ENCODE measurements at regions not wholly inside any gene's neighbourhood (a gene's known extent, or its start where the extent isn't known, plus 50 kb on each side); places are given as distances from the start of the nearest gene placed in this dataset.
"Not testable (repeated sequence)": the region's sequence is repeated elsewhere in the genome, so short reads cannot be mapped to it uniquely, and the experiment has no call there.

DNA sequence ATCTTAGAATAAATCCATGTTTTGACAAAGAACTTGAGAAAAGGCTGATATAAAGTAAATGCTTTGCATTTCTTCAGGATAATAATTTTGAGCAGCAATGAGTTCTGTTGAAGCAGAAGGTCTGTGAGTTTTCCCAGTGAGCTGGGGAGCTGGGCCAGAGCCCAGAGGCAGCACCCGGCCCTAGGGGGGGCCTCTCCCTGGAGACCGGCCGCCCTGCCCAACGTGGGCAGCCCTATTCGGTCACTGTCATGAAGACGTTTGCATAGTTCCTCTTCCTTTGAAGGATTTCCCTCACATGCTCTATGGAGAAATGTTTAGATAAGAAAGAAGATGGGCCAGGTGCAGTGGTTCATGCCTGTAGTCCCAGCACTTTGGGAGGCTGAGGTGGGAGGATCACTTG is 404.8 kb downstream of the THBS2 start:
- Histone ChIP-seq H3K4me3 (ENCODE audit: low read length) (no peak overlapping the region), H3K27ac (ENCODE audit: low read length) (no peak overlapping the region), H3K36me3 (ENCODE audit: control insufficient read depth, insufficient read depth, low read length) (no peaks in the 10 kb centered on the region), H3K27me3 (ENCODE audit: control insufficient read depth, insufficient read depth, low read length) (no peaks in the 10 kb centered on the region), H3K9me3 (ENCODE audit: control insufficient read depth, insufficient read depth, low read length) (peaks cover 8% of the 10 kb centered on the region), H3K4me1 (ENCODE audit: control insufficient read depth, insufficient read depth, low read length) (peaks cover 14% of the 10 kb centered on the region)
- ATAC-seq (no peak), DNase-seq (no peak)
- Mint-ChIP-seq H3K4me3 (peak overlapping the region; percentile 61), H3K27ac (peak overlapping the region; percentile 84 to 85), H3K9me3 (no peaks in the 10 kb centered on the region), H3K27me3 (ENCODE audit: low read depth in 2 of 2) (no peaks in the 10 kb centered on the region), H3K4me1 (peaks cover 26 to 32% of the 10 kb centered on the region in 2 donors), H3K36me3 (no peaks in the 10 kb centered on the region)
- intact Hi-C loops (cut with micrococcal nuclease): no loop called here
- TF ChIP-seq, protein P1, sequence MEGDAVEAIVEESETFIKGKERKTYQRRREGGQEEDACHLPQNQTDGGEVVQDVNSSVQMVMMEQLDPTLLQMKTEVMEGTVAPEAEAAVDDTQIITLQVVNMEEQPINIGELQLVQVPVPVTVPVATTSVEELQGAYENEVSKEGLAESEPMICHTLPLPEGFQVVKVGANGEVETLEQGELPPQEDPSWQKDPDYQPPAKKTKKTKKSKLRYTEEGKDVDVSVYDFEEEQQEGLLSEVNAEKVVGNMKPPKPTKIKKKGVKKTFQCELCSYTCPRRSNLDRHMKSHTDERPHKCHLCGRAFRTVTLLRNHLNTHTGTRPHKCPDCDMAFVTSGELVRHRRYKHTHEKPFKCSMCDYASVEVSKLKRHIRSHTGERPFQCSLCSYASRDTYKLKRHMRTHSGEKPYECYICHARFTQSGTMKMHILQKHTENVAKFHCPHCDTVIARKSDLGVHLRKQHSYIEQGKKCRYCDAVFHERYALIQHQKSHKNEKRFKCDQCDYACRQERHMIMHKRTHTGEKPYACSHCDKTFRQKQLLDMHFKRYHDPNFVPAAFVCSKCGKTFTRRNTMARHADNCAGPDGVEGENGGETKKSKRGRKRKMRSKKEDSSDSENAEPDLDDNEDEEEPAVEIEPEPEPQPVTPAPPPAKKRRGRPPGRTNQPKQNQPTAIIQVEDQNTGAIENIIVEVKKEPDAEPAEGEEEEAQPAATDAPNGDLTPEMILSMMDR (IDR thresholded peaks at IDR 0.05): no peak
- WGBS (ENCODE audit: insufficient coverage): 80% methylated on average over 6 of the region's 6 CpGs

- TF ChIP-seq, protein P1 (IDR thresholded peaks at IDR 0.05): no peak
- Histone ChIP-seq H3K4me1 (ENCODE audit: control insufficient read depth, insufficient read depth, low read length) (peaks cover 7% of the 10 kb centered on the region), H3K27me3 (ENCODE audit: control insufficient read depth, insufficient read depth, low read length) (no peaks in the 10 kb centered on the region), H3K4me3 (ENCODE audit: low read length) (no peak overlapping the region), H3K9me3 (ENCODE audit: control insufficient read depth, insufficient read depth, low read length) (peaks cover 10% of the 10 kb centered on the region), H3K36me3 (ENCODE audit: control insufficient read depth, insufficient read depth, low read length) (no peaks in the 10 kb centered on the region), H3K27ac (ENCODE audit: low read length) (no peak overlapping the region)
- no peak overlapping the region for H3K4me3 Mint-ChIP-seq
- intact Hi-C loops (cut with micrococcal nuclease): no loop called here
- H3K27ac Mint-ChIP-seq: no peak overlapping the region
- no peaks in the 10 kb centered on the region for H3K27me3 Mint-ChIP-seq (ENCODE audit: low read depth in 2 of 2)
- no peaks in the 10 kb centered on the region for H3K36me3 Mint-ChIP-seq
- no peaks in the 10 kb centered on the region for H3K9me3 Mint-ChIP-seq
- peaks cover 17 to 20% of the 10 kb centered on the region in 2 donors for H3K4me1 Mint-ChIP-seq
- ATAC-seq (peak in 1 of 3 donors; percentile 14), DNase-seq (no peak)
- 83% methylated on average over 20 of the region's 20 CpGs for WGBS (ENCODE audit: insufficient coverage)
These were observed 404.0 kb downstream of the SMOC2 start for GRCh38 chr6:168844821-168845609.

GRCh38 chr6:168842632-168843212 is 401.7 kb downstream of the SMOC2 start:
- DNase-seq: not testable (repeated sequence)

DNA sequence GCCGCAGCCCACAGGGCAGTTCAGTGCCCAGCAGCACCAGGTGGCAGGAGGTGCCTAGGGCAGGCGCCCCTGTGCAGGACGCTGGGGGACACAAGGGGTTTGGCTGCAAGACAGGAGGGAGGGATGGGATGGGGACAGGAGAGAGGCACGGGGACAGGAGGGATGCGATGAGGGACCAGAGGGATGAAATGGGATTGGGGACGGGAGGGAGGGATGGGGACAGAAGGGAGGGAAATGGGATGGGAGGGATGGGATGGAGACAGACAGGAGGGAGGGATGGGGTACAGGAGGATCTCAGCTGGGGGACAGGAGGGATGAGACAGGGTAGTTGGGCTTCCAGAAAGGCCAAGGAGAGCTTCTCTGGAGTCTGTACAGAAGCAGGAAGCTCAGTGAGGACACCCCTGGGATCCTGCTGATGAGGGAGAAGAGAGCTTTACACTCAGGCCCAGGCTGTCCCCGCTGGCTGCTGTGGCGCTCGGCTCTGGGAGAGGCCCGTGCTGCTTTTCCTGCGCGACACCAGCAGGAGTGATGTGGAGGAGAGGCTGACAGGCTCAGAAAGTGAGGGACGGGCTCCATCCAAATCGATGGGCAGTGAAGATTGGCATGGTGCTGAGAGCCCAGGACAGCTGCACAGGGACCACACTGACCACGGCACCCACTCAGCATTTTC is 400.8 kb downstream of the SMOC2 start:
- TF ChIP-seq, protein P1 (IDR thresholded peaks at IDR 0.05): no peak
- Mint-ChIP-seq H3K4me3 (no peak overlapping the region), H3K27ac (no peak overlapping the region), H3K4me1 (peaks cover 0 to 17% of the 10 kb centered on the region in 2 donors), H3K27me3 (ENCODE audit: low read depth in 2 of 2) (peaks cover 8 to 15% of the 10 kb centered on the region in 2 donors), H3K9me3 (no peaks in the 10 kb centered on the region), H3K36me3 (peaks cover 8% of the 10 kb centered on the region)
- H3K9me3 ChIP-seq (ENCODE audit: control insufficient read depth, insufficient read depth, low read length): peaks cover 8% of the 10 kb centered on the region
- no peak overlapping the region for H3K4me3 ChIP-seq (ENCODE audit: low read length)
- intact Hi-C loops (cut with micrococcal nuclease): no loop called here
- no peak overlapping the region for H3K27ac ChIP-seq (ENCODE audit: low read length)
- no peaks in the 10 kb centered on the region for H3K36me3 ChIP-seq (ENCODE audit: control insufficient read depth, insufficient read depth, low read length)
- DNase-seq (no peak), ATAC-seq (no peak)
- H3K4me1 ChIP-seq (ENCODE audit: control insufficient read depth, insufficient read depth, low read length): no peaks in the 10 kb centered on the region
- no peaks in the 10 kb centered on the region for H3K27me3 ChIP-seq (ENCODE audit: control insufficient read depth, insufficient read depth, low read length)
- WGBS (ENCODE audit: insufficient coverage): 82% methylated on average over 15 of the region's 15 CpGs

More at GRCh38 chr6:168842632-168843212, 401.7 kb downstream of the SMOC2 start:
- H3K4me3 ChIP-seq (ENCODE audit: low read length); ATAC-seq; H3K27ac ChIP-seq (ENCODE audit: low read length); H3K36me3 ChIP-seq (ENCODE audit: control insufficient read depth, insufficient read depth, low read length); intact Hi-C loops (cut with micrococcal nuclease); H3K27ac Mint-ChIP-seq; H3K27me3 ChIP-seq (ENCODE audit: control insufficient read depth, insufficient read depth, low read length); H3K36me3 Mint-ChIP-seq; H3K9me3 ChIP-seq (ENCODE audit: control insufficient read depth, insufficient read depth, low read length); H3K4me1 ChIP-seq (ENCODE audit: control insufficient read depth, insufficient read depth, low read length); H3K4me3 Mint-ChIP-seq; H3K9me3 Mint-ChIP-seq: not testable (repeated sequence)
- Mint-ChIP-seq H3K27me3 (ENCODE audit: low read depth in 2 of 2) (peaks cover 8 to 11% of the 10 kb centered on the region in 2 donors), H3K4me1 (peaks cover under 1 to 17% of the 10 kb centered on the region in 2 donors)
- WGBS (ENCODE audit: insufficient coverage): 92% methylated on average over 31 of the region's 31 CpGs

DNA sequence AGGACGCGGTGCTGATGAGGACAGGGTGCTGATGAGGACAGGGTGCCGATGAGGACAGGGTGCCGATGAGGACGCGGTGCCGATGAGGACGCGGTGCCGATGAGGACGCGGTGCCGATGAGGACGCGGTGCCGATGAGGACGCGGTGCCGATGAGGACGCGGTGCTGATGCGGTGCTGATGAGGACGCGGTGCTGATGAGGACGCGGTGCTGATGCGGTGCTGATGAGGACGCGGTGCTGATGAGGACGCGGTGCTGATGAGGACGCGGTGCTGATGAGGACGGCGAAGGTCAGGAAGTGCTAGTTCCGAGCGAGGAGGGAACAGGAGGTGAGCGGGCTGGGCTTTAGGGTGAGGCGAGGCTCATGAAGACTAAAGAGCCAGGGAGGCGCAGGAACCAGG is 399.9 kb downstream of the SMOC2 start:
- intact Hi-C loops (cut with micrococcal nuclease); ATAC-seq; H3K27me3 ChIP-seq (ENCODE audit: control insufficient read depth, insufficient read depth, low read length); H3K9me3 ChIP-seq (ENCODE audit: control insufficient read depth, insufficient read depth, low read length); H3K27ac ChIP-seq (ENCODE audit: low read length); H3K36me3 ChIP-seq (ENCODE audit: control insufficient read depth, insufficient read depth, low read length); H3K4me3 ChIP-seq (ENCODE audit: low read length); H3K27ac Mint-ChIP-seq; H3K4me1 ChIP-seq (ENCODE audit: control insufficient read depth, insufficient read depth, low read length); H3K9me3 Mint-ChIP-seq; H3K36me3 Mint-ChIP-seq; H3K4me3 Mint-ChIP-seq: not testable (repeated sequence)
- peaks cover 13 to 23% of the 10 kb centered on the region in 2 donors for H3K27me3 Mint-ChIP-seq (ENCODE audit: low read depth in 2 of 2)
- peaks cover 0 to 11% of the 10 kb centered on the region in 2 donors for H3K4me1 Mint-ChIP-seq
- 82% methylated on average over 38 of the region's 40 CpGs for WGBS (ENCODE audit: insufficient coverage)
- peak in 1 of 2 donors; percentile 36 for DNase-seq

Measured in natural killer cell (primary cell).